ENCODE measurements at regions not wholly inside any gene's neighbourhood (a gene's known extent, or its start where the extent isn't known, plus 50 kb on each side); places are given as distances from the start of the nearest gene placed in this dataset.
"Not testable (repeated sequence)": the region's sequence is repeated elsewhere in the genome, so short reads cannot be mapped to it uniquely, and the experiment has no call there.

GRCh38 chr15:38810686-38811085, 246.1 kb upstream of the RASGRP1 start:
- intact Hi-C loops (cut with micrococcal nuclease; ENCODE audit: unreplicated experiment), result loop anchor here (10.0 kb wide), 2 partner anchors 184 to 944 kb away; no protein-coding TSS in a partner anchor
- no peak for DNase-seq (ENCODE audit: low spot score)
- TF ChIP-seq EZH2 (IDR thresholded peaks at IDR 0.05; ENCODE audit: borderline replicate concordance, low read depth, low read length, poor library complexity, severe bottlenecking) (no peak), CTCF (conservative IDR thresholded peaks at IDR 0.05; ENCODE audit: low read depth, low read length) (no peak)
- Histone ChIP-seq H3K9me3 (ENCODE audit: low read depth, low read length, poor library complexity, severe bottlenecking) (no peaks in the 10 kb centered on the region), H3K27ac (ENCODE audit: low read depth, low read length, poor library complexity, severe bottlenecking) (no peak overlapping the region), H3K4me3 (ENCODE audit: low read depth, low read length, poor library complexity, severe bottlenecking) (no peak overlapping the region), H3K36me3 (ENCODE audit: insufficient read depth, low read length, poor library complexity, severe bottlenecking) (no peaks in the 10 kb centered on the region), H3K4me1 (ENCODE audit: insufficient read depth, low read length, poor library complexity, severe bottlenecking) (no peaks in the 10 kb centered on the region), H3K27me3 (replicated peaks; ENCODE audit: insufficient read depth, low read depth, low read length, poor library complexity) (peaks cover 7% of the 10 kb centered on the region)
- ChIA-PET CTCF (no interaction called here), POLR2A (ENCODE audit: low non-redundant PET) (no interaction called here)
- BruUV-seq (replicated peaks), result no TSS peak

- H3K4me3 ChIP-seq (ENCODE audit: low read depth, low read length, poor library complexity, severe bottlenecking); POLR2A ChIA-PET (ENCODE audit: low non-redundant PET); CTCF ChIA-PET: not testable (repeated sequence)
Measured at GRCh38 chr15:38814254-38814653, 249.6 kb upstream of the RASGRP1 start.

GRCh38 chr15:38814891-38815290, 250.3 kb upstream of the RASGRP1 start:
- ChIA-PET CTCF (interaction anchor here (0.6 to 0.7 kb wide), 2 partner anchors 34 to 195 kb away, joined by 5 to 10 read pairs; no protein-coding TSS in a partner anchor), POLR2A (ENCODE audit: low non-redundant PET) (no interaction called here)
- H3K27me3 ChIP-seq (replicated peaks; ENCODE audit: insufficient read depth, low read depth, low read length, poor library complexity), result peaks cover 6% of the 10 kb centered on the region
- no peaks in the 10 kb centered on the region for H3K36me3 ChIP-seq (ENCODE audit: insufficient read depth, low read length, poor library complexity, severe bottlenecking)
- no TSS peak for BruUV-seq (replicated peaks)
- DNase-seq (ENCODE audit: low spot score), result no peak
- no peaks in the 10 kb centered on the region for H3K4me1 ChIP-seq (ENCODE audit: insufficient read depth, low read length, poor library complexity, severe bottlenecking)
- H3K4me3 ChIP-seq (ENCODE audit: low read depth, low read length, poor library complexity, severe bottlenecking), result no peak overlapping the region
- no peaks in the 10 kb centered on the region for H3K9me3 ChIP-seq (ENCODE audit: low read depth, low read length, poor library complexity, severe bottlenecking)
- intact Hi-C loops (cut with micrococcal nuclease; ENCODE audit: unreplicated experiment), result loop anchor here (10.0 kb wide), 2 partner anchors 180 to 940 kb away; no protein-coding TSS in a partner anchor
- no peak for TF ChIP-seq EZH2 (IDR thresholded peaks at IDR 0.05; ENCODE audit: borderline replicate concordance, low read depth, low read length, poor library complexity, severe bottlenecking)
- no peak for TF ChIP-seq CTCF (conservative IDR thresholded peaks at IDR 0.05; ENCODE audit: low read depth, low read length)
- no peak overlapping the region for H3K27ac ChIP-seq (ENCODE audit: low read depth, low read length, poor library complexity, severe bottlenecking)

More at GRCh38 chr15:38814254-38814653, 249.6 kb upstream of the RASGRP1 start:
- intact Hi-C loops (cut with micrococcal nuclease; ENCODE audit: unreplicated experiment), result loop anchor here (10.0 kb wide), 2 partner anchors 181 to 941 kb away; no protein-coding TSS in a partner anchor
- not testable (repeated sequence) for H3K36me3 ChIP-seq (ENCODE audit: insufficient read depth, low read length, poor library complexity, severe bottlenecking); H3K27me3 ChIP-seq (replicated peaks; ENCODE audit: insufficient read depth, low read depth, low read length, poor library complexity); H3K27ac ChIP-seq (ENCODE audit: low read depth, low read length, poor library complexity, severe bottlenecking); DNase-seq (ENCODE audit: low spot score); H3K9me3 ChIP-seq (ENCODE audit: low read depth, low read length, poor library complexity, severe bottlenecking); H3K4me1 ChIP-seq (ENCODE audit: insufficient read depth, low read length, poor library complexity, severe bottlenecking); BruUV-seq (replicated peaks)
